GM20000 (cell line): ENCODE measurements at regions not wholly inside any gene's neighbourhood (a gene's known extent, or its start where the extent isn't known, plus 50 kb on each side); places are given as distances from the start of the nearest gene placed in this dataset.

Experiments used
- DNase-seq: peaks from one replicate; pipeline ENCODE4 v3.0.0; 2012; ENCODE audit warnings: low spot score
- CTCF ChIP-seq: IDR thresholded peaks from 2 replicates; pipeline ENCODE4 v1.5.1; 2012; ENCODE audit warnings: mild to moderate bottlenecking, control low read depth; ENCODE audit errors: extremely low read depth, missing control alignments

GRCh38 chr7:109964780-109965179 lies 1126.1 kb upstream of the LRRN3 start:
- no peak for DNase-seq
- TF ChIP-seq CTCF: no peak

GRCh38 chr7:109967406-109967805 lies 1123.5 kb upstream of the LRRN3 start:
- DNase-seq: no peak
- TF ChIP-seq CTCF: no peak

- no peak for TF ChIP-seq CTCF
Measured at GRCh38 chr7:109983618-109984017, 1107.3 kb upstream of the LRRN3 start.

GRCh38 chr7:109984729-109985128 lies 1106.2 kb upstream of the LRRN3 start:
- DNase-seq: no peak
- no peak for TF ChIP-seq CTCF

More at GRCh38 chr7:109983618-109984017, 1107.3 kb upstream of the LRRN3 start:
- DNase-seq: no peak

GRCh38 chr7:109986701-109987100 lies 1104.2 kb upstream of the LRRN3 start:
- DNase-seq: no peak
- TF ChIP-seq CTCF: no peak

GRCh38 chr7:109996411-109996810 lies 1094.5 kb upstream of the LRRN3 start:
- no peak for DNase-seq
- TF ChIP-seq CTCF: no peak

- TF ChIP-seq CTCF: no peak
- no peak for DNase-seq
Measured at GRCh38 chr7:109996927-109997326, 1094.0 kb upstream of the LRRN3 start.
